Umbilical cord (tissue), 1 donor: ENCODE measurements at regions not wholly inside any gene's neighbourhood (a gene's known extent, or its start where the extent isn't known, plus 50 kb on each side); places are given as distances from the start of the nearest gene placed in this dataset.
"Not testable (repeated sequence)": the region's sequence is repeated elsewhere in the genome, so short reads cannot be mapped to it uniquely, and the experiment has no call there.

Experiments
- DNase-seq: peaks from one replicate; pipeline ENCODE4 v3.0.0-alpha.2; 2015; ENCODE audit warnings: low spot score

DNA sequence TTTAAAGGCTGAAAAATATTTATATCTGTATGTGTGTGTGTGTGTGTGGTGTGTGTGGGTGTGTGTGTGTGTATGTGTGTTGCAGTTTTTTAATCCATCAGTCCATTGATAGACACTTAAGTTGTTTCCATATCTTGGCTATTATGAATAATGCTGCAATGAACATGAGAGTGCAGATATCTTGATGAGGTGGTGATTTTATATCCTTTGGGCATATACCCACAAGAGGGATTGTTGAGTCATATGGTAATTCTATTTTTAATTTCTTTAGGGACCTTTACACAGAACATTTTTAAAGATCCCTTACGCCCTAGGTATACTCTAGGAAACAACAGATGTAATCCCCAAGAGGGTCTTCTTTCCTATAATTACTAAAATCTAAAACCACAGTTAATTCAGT, 154.5 kb upstream of the CLEC14A start:
- no peak for DNase-seq

GRCh38 chr14:38409071-38409705, 153.3 kb upstream of the CLEC14A start:
- DNase-seq = no peak

GRCh38 chr14:38405851-38406635, 150.2 kb upstream of the CLEC14A start:
- peak; percentile 69 for DNase-seq

- DNase-seq = no peak
Observed at GRCh38 chr14:38404616-38405015, 148.7 kb upstream of the CLEC14A start.

GRCh38 chr14:38404100-38404541, 148.2 kb upstream of the CLEC14A start:
- peak; percentile 29 for DNase-seq

DNA sequence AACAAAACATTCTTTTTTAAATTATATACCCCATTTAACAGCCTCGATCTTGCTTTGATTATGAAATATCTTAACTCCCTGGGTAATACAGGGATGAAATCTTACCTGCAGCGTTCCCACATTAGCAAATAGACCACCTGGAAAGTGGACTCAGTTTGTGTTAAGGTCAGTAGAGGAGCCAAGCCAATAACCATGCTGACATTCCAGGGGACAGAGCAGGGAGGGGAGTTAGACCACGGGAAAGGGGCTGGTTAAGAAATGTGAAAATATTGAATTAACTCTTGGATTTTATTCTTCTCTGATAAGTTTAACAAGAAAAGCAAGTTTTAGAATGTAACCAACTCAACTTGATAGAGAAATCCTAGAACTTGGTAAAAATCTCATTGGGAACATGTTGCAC, 144.9 kb upstream of the CLEC14A start:
- no peak for DNase-seq

- DNase-seq = no peak
Observed at GRCh38 chr14:38399652-38400051, 143.8 kb upstream of the CLEC14A start.

DNA sequence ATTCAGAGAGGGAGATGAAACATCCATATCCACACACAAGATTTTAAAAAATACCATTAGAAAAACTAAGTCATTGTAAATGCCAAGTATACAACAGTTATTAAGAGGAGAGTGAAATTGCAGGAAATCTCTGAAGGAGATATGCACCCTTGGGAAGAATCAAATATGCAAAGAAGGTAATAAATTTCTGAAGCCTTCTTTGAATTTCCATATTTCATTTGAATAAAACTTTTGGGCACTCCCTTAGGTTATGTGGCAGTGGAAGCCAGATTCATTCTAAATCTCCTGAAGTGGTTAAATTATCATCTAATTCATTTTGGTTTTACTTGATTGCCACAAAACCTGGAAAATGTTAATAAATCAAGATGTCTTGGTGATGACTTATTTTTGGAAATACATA, 138.9 kb upstream of the CLEC14A start:
- DNase-seq = no peak

DNA sequence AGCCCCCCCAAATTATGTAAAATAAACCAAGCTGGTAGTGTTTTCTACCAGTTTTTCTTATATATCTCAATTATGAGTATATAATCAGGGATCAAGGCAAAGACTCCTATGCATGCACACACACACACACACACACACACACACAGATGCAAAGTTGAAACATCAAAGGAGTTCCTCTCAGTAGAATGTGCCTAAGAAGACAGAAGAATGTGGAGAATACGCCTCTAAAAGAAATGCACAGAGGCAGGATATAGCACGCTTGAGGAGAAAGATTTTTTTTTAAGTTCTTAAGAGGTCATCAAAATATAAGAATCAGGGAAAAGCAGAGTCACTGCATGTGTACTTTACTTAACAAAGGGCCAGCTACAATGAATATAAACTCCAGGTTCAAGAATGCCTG, 138.2 kb upstream of the CLEC14A start:
- peak; percentile 34 for DNase-seq

- no peak for DNase-seq
Observed at GRCh38 chr14:38391334-38391733, 135.4 kb upstream of the CLEC14A start.

DNA sequence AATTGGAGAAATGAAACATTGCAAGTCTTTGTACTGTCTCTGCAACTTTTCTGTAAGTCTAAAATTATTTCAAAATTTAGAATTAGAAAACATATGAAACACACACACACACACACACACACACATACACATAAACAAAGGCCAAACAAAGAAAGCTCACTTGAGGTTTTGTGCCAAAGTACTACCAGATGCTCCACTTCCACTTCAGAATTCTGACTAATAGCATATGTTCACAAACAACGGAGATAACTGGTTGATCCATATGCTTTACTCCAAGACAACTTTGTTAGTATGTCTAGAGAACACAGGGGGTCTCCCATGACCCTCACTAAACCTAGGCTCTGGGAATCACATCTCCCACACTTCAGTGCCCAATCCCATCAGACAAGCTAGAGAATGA, 133.8 kb upstream of the CLEC14A start:
- no peak for DNase-seq

DNA sequence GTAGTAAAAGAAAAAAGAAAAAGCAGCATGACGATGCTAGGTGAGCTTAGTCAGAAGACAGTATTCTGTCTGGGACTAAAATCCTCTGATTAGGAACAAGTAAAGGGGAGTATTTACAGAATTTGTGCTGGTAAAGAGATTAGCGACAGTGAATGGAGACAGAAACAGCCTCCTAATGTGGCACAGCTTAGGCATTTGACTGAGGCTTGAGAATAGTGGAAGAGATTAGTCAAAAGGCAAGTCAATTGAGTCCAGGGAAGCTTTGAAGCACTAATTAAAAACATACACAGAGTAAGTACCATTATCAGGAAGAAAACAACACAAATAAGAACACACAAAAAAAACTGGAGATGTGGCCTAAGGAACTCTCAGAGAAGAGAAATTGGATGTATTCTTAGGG, 131.9 kb upstream of the CLEC14A start:
- DNase-seq = no peak

DNA sequence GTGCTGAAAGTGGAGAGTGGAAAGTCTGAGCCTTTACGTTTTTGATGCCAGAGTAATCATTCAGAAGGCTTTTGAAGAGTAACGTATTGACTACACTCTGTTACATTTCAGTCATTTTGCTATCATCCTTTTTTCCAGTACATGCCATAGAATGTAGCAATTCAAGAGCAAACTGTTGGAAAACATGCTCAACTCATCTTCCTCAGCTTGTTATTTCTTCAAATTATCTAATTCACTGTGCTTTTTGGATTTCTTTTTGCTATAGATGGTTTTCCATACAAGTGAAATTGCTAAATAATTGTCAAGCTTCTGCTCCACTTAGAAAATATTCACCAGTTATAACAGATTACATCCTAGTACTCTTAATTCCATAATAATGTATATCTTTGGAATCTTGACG, 129.9 kb upstream of the CLEC14A start:
- no peak for DNase-seq

GRCh38 chr14:38385343-38385742, 129.4 kb upstream of the CLEC14A start:
- DNase-seq = no peak

GRCh38 chr14:38384741-38385140, 128.8 kb upstream of the CLEC14A start:
- DNase-seq = no peak

- DNase-seq = no peak
Observed at GRCh38 chr14:38367922-38368321, 112.0 kb upstream of the CLEC14A start.

DNA sequence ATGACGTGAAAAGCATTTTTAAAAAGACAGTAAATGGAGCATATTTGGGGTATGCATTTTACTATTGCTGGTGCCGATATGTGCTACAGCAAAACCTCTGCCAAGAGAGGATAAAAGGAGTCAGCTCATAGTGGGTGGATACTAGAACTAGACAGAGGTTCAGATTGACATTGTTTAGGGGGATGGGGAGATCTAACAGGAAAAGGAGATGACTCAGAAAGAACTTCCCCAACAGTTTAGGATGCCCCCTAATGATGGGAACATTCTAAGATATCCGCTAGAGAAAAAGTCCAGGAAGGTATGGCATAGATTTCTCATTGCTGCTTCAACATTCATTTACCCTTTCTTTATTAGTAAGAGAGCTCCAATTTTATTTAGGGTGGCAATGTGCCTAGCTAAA, 110.5 kb upstream of the CLEC14A start:
- no peak for DNase-seq

DNA sequence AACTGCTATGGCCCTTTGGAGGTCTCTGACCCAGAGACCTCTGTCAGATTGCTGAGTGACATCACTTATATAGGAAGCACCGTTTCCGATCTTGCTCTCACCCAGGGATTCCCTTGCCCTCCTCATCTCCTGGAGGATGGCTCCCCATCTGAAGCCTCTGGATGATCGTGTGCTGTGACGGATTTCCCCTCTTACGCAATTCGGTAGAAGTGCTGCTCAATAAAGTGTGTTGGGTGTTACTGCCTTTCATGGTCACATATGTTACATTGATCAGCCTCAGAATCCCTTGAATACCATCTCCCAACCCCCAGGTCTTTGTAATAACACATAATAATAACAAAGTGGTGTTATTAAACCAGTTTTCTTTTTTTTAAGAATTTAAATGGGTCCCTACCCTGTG, 107.3 kb upstream of the CLEC14A start:
- DNase-seq = no peak

DNA sequence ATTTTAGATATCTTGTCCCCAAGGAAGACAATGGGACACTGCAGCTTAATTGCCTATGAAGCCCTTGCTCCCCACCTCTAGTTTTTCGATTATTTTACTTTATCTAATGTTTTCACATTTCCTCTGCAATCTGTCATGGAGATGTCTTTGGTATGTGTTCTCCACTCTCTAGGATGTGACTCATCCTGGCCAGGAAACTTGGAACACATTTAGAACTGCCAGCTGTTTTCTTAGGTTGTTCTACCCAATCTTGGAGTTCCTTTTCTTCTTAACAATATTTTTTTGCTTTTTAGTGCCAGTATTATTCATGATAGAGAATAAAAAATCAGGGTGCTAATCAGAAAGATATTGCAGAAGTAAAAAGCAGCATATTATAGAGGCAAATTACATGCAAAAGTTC, 101.7 kb upstream of the CLEC14A start:
- DNase-seq = peak; percentile 28

GRCh38 chr14:38355473-38355872, 99.6 kb upstream of the CLEC14A start:
- not testable (repeated sequence) for DNase-seq

DNA sequence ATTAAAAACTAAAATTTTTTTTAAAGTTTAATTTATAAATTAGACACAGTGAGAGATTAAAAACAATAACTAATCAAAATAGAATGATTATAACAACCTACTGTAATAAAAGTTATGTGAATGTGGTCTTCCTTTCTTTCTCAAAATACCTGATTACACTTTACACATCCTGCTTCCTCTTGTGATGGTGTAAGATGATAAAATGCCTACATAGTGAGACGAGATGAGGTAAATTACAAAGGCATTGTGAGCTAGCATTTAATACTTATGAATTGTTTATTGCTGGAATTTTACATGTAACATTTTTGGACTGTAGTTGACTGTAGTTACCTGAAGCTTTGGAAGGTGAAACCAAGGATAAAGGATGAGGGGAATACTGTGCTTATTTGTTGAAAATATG, 94.2 kb upstream of the CLEC14A start:
- no peak for DNase-seq

DNA sequence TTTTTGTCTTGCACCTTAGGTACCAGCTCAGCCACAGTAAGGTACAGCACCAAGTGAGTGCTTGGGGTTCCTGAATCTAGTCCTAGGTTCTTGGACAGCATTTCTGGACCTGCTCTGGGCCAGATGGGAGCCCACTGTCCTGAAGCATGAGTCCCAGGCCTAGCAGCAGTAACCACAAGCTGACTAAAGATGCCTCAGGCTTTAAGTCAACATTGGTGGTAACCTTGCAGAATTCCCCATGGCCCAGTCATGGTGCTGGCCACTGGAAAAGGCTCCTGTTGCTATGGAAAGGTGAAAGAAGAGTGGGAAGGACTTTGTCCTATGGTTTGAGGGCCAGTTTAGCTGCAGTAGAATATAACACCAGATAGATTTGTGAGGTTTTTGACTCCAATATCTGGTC, 86.9 kb upstream of the CLEC14A start:
- no peak for DNase-seq

DNA sequence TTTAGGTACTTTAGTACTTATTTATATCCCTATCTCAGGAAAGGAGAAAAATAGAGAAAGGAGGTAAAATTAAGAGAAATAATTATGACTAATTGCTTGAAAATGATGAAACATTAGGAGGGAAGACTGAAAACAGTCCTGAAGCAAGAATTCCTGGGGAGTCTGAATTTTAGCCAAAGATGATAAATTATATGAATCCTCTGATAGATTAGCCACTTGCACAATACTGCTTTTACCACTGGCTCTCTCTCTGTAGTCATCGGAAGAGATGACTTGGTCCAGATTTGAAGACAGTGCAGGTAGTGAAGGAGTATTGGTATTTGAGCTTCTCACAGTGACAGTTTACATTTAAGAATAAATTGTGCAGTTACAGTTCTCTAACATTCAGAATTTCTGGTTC, 83.8 kb upstream of the CLEC14A start:
- DNase-seq = no peak
